Endodermal cell (in vitro differentiated cells): ENCODE measurements at regions not wholly inside any gene's neighbourhood (a gene's known extent, or its start where the extent isn't known, plus 50 kb on each side); places are given as distances from the start of the nearest gene placed in this dataset.

Experiments
- DNase-seq: peaks from one replicate; pipeline ENCODE4 v3.0.0-alpha.2; 2017
- H3K27ac ChIP-seq: 2 replicates; pipeline ENCODE4 v1.5.1; 2013; ENCODE audit warnings: mild to moderate bottlenecking, low read depth, low read length, moderate library complexity
- H3K27me3 ChIP-seq: 2 replicates; pipeline ENCODE4 v1.6.1; 2013; ENCODE audit warnings: mild to moderate bottlenecking, low read length, moderate library complexity; ENCODE audit not compliant: insufficient read depth, control insufficient read depth, poor library complexity, severe bottlenecking
- H3K36me3 ChIP-seq: 2 replicates; pipeline ENCODE4 v1.7.0; 2013; ENCODE audit warnings: mild to moderate bottlenecking, low read length, moderate library complexity; ENCODE audit not compliant: control insufficient read depth, insufficient read depth
- H3K4me1 ChIP-seq: one replicate; pipeline ENCODE4 v1.7.0; 2013; ENCODE audit warnings: low read length; ENCODE audit not compliant: control insufficient read depth, insufficient read depth
- H3K4me3 ChIP-seq: 2 replicates; pipeline ENCODE4 v1.5.1; 2013; ENCODE audit warnings: mild to moderate bottlenecking, low read length, moderate library complexity
- H3K9ac ChIP-seq: 2 replicates; pipeline ENCODE4 v1.6.1; 2013; ENCODE audit warnings: mild to moderate bottlenecking, low read length, moderate library complexity; ENCODE audit not compliant: poor library complexity, severe bottlenecking; ENCODE audit errors: extremely low read depth
- H3K9me3 ChIP-seq: 2 replicates; pipeline ENCODE4 v1.6.1; 2013; ENCODE audit warnings: mild to moderate bottlenecking, low read length, moderate library complexity; ENCODE audit not compliant: control insufficient read depth
- H3K27ac Mint-ChIP-seq: 2 replicates; pipeline ENCODE4 v1.8.0; 2020; ENCODE audit warnings: mixed read lengths
- H3K27me3 Mint-ChIP-seq: 2 replicates; pipeline ENCODE4 v1.8.0; 2021; ENCODE audit warnings: mild to moderate bottlenecking, mixed read lengths; ENCODE audit not compliant: insufficient read depth
- H3K36me3 Mint-ChIP-seq: 2 replicates; pipeline ENCODE4 v1.8.0; 2020; ENCODE audit warnings: low read depth, mixed read lengths
- H3K4me1 Mint-ChIP-seq: 2 replicates; pipeline ENCODE4 v1.8.0; 2020; ENCODE audit warnings: mixed read lengths
- H3K4me3 Mint-ChIP-seq: 2 replicates; pipeline ENCODE4 v1.8.0; 2020; ENCODE audit warnings: mild to moderate bottlenecking, moderate library complexity, mixed read lengths
- H3K9me3 Mint-ChIP-seq: 2 replicates; pipeline ENCODE4 v1.8.0; 2020; ENCODE audit warnings: mild to moderate bottlenecking, mixed read lengths
- WGBS, 2 experiments: methylation state at CpG; one replicate each; pipeline versions ENCODE4 v1.1.5 to v1.1.7; 2013; ENCODE audit warnings: missing lambda C conversion rate in 2 of 2, mixed read lengths in 1 of 2; ENCODE audit not compliant: insufficient coverage in 1 of 2, insufficient read length in 1 of 2; 5-methylcytosine and 5-hydroxymethylcytosine counted together
- TF ChIP-seq, protein P1 (sequence below): fragments of 200-600 bp; sonication (generic); conservative IDR thresholded peaks from 2 replicates; pipeline ENCODE4 v1.5.0; 2021; ENCODE audit warnings: antibody characterized with exemption, mild to moderate bottlenecking

DNA sequence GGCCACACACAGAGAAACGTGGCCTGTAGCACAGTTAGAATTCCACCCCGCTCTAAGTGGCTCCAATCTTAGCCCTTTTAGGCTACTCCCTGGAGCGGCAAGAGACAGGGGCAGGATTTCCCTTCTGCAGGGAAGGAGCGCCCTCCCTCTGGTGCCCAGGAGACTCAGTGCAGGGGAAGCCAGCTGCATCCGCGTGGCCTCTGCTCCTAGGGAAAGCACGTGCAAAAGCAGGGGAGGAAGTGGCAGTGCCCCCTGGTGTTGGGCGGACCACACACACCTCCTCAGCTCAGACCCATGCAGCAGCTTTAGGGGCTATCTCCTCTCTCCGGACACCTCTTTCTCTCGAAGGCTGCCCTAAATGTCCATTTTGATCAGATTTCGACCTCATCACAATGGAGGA lies 50.0 kb downstream of the SPRING1 start:
- DNase-seq = peak; percentile 95
- no peak overlapping the region for H3K9ac ChIP-seq
- no peaks in the 10 kb centered on the region for H3K4me1 ChIP-seq
- Mint-ChIP-seq H3K4me1 (peaks cover 5% of the 10 kb centered on the region), H3K36me3 (no peaks in the 10 kb centered on the region), H3K4me3 (no peak overlapping the region), H3K27ac (no peak overlapping the region), H3K27me3 (no peaks in the 10 kb centered on the region), H3K9me3 (peaks cover 2% of the 10 kb centered on the region)
- H3K27ac ChIP-seq = no peak overlapping the region
- no peaks in the 10 kb centered on the region for H3K9me3 ChIP-seq
- WGBS, 2 experiments = 70 to 76% methylated on average over 11 of the region's 11 CpGs
- TF ChIP-seq, protein P1, sequence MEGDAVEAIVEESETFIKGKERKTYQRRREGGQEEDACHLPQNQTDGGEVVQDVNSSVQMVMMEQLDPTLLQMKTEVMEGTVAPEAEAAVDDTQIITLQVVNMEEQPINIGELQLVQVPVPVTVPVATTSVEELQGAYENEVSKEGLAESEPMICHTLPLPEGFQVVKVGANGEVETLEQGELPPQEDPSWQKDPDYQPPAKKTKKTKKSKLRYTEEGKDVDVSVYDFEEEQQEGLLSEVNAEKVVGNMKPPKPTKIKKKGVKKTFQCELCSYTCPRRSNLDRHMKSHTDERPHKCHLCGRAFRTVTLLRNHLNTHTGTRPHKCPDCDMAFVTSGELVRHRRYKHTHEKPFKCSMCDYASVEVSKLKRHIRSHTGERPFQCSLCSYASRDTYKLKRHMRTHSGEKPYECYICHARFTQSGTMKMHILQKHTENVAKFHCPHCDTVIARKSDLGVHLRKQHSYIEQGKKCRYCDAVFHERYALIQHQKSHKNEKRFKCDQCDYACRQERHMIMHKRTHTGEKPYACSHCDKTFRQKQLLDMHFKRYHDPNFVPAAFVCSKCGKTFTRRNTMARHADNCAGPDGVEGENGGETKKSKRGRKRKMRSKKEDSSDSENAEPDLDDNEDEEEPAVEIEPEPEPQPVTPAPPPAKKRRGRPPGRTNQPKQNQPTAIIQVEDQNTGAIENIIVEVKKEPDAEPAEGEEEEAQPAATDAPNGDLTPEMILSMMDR = peak; percentile 80
- no peaks in the 10 kb centered on the region for H3K27me3 ChIP-seq
- H3K4me3 ChIP-seq = no peak overlapping the region
- H3K36me3 ChIP-seq = no peaks in the 10 kb centered on the region

DNA sequence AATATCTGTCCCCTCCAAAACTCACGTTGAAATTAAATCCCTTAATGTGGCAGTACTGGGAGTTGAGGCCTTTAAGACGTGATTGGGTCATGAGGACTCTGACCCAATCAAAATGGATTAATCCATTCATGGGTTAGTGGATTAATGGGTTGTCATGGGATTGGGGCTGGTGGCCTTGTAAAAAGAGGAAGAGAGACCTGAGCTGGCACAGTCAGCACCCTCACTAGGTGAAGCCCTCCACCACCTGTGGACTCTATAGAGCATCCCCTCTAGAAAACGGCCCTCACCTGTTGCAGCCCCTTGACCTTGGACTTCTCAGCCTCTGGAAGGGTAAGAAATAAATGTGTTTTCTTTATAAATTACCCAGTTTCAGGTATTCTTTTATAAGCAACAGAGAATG lies 53.0 kb downstream of the SPRING1 start:
- no peak overlapping the region for H3K4me3 Mint-ChIP-seq
- Histone ChIP-seq H3K4me3 (no peak overlapping the region), H3K4me1 (no peaks in the 10 kb centered on the region), H3K27ac (no peak overlapping the region), H3K9me3 (no peaks in the 10 kb centered on the region), H3K36me3 (no peaks in the 10 kb centered on the region), H3K27me3 (no peaks in the 10 kb centered on the region), H3K9ac (no peak overlapping the region)
- no peak for DNase-seq
- TF ChIP-seq, protein P1 = no peak
- H3K4me1 Mint-ChIP-seq = peaks cover under 1% of the 10 kb centered on the region
- no peak overlapping the region for H3K27ac Mint-ChIP-seq
- H3K36me3 Mint-ChIP-seq = no peaks in the 10 kb centered on the region
- peaks cover 2% of the 10 kb centered on the region for H3K9me3 Mint-ChIP-seq
- H3K27me3 Mint-ChIP-seq = no peaks in the 10 kb centered on the region
- 89 to 100% methylated on average over 1 to 3 of the region's 3 CpGs for WGBS, 2 experiments

DNA sequence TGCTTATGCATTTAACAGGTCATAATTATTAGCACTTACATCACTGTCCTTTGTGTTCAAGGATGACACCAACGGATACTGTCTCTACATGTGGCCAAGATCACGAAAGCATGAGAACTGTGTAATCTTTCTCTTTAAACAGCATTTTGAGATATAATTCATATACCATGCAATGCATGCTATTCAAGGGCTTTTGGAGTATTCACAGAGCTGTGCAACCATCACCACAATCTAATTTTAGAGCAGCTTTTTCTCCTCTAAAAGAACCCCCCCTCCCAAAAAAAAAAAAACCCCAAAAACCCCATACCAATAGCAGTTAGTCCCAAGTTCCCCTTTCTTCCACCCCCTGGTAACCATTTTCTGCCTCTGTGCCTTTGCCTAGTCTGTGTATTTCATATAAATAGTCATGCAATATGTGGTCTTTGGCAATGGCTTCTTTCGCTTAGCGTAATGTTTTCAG lies 60.6 kb downstream of the SPRING1 start:
- Mint-ChIP-seq H3K4me1 (peaks cover 7% of the 10 kb centered on the region), H3K4me3 (no peak overlapping the region), H3K27me3 (no peaks in the 10 kb centered on the region), H3K27ac (no peak overlapping the region), H3K36me3 (no peaks in the 10 kb centered on the region), H3K9me3 (no peaks in the 10 kb centered on the region)
- no peak overlapping the region for H3K27ac ChIP-seq
- no peaks in the 10 kb centered on the region for H3K27me3 ChIP-seq
- DNase-seq = no peak
- H3K4me1 ChIP-seq = no peaks in the 10 kb centered on the region
- no peak overlapping the region for H3K4me3 ChIP-seq
- H3K9ac ChIP-seq = no peak overlapping the region
- no peaks in the 10 kb centered on the region for H3K9me3 ChIP-seq
- no peaks in the 10 kb centered on the region for H3K36me3 ChIP-seq
- TF ChIP-seq, protein P1 = no peak
- 82 to 94% methylated on average over 3 to 4 of the region's 4 CpGs for WGBS, 2 experiments
